Fibroblast of the aortic adventitia (primary cell): ENCODE measurements at regions not wholly inside any gene's neighbourhood (a gene's known extent, or its start where the extent isn't known, plus 50 kb on each side); places are given as distances from the start of the nearest gene placed in this dataset.
"Not testable (repeated sequence)": the region's sequence is repeated elsewhere in the genome, so short reads cannot be mapped to it uniquely, and the experiment has no call there.

ENCODE experiments used
- DNase-seq: peaks from one replicate; pipeline ENCODE4 v3.0.0-alpha.2; 2010; ENCODE audit warnings: low read depth
- H3K4me3 ChIP-seq: 2 replicates; pipeline ENCODE4 v1.5.1; 2011; ENCODE audit warnings: low read depth, mild to moderate bottlenecking, control low read depth, low read length, moderate library complexity
- CTCF ChIP-seq: IDR thresholded peaks from 2 replicates; pipeline ENCODE4 v1.5.1; 2011; ENCODE audit warnings: mild to moderate bottlenecking, low read length, control low read depth, inconsistent platforms; ENCODE audit not compliant: insufficient read depth

- TF ChIP-seq CTCF, result no peak
- H3K4me3 ChIP-seq, result no peak overlapping the region
- no peak for DNase-seq
Observed at GRCh38 chr17:16888413-16889087, 83.4 kb downstream of the TNFRSF13B start.

DNA sequence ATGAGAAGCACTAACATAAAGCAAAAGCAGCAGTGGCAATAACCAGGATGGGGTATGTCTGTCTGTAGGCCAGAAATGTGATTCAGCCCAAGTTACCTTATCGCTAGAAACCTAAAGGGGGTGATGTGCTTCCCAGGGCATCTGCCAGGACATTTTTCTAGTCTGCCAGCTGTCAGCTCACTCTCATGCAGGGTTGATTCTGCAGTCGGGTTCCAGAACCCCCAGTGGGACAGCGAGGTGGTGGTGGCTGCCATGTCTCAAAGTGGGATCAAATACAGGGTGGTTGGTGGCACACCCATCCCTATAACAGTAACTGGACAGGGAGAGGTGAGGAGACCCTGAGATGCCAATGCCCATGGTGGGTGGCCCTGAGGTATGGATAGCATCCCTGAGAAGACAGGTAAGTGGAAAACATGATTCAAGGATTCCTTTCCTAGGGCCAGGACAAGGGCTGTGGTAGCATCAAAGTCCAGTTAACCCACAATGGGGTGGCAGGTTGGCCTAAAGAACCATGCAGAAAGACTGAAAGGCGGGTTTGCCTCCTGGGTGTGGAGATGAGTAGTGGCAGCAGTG is 84.3 kb downstream of the TNFRSF13B start:
- no peak for TF ChIP-seq CTCF
- no peak overlapping the region for H3K4me3 ChIP-seq
- no peak for DNase-seq

GRCh38 chr17:16886655-16887322 is 85.1 kb downstream of the TNFRSF13B start:
- no peak for TF ChIP-seq CTCF
- no peak overlapping the region for H3K4me3 ChIP-seq
- DNase-seq, result no peak

GRCh38 chr17:16885204-16885603 is 86.7 kb downstream of the TNFRSF13B start:
- not testable (repeated sequence) for H3K4me3 ChIP-seq, DNase-seq

- not testable (repeated sequence) for H3K4me3 ChIP-seq, DNase-seq
Observed at GRCh38 chr17:16882926-16883265, 89.0 kb downstream of the TNFRSF13B start.

GRCh38 chr17:16882243-16882925 is 89.5 kb downstream of the TNFRSF13B start:
- DNase-seq, result no peak
- TF ChIP-seq CTCF, result no peak
- H3K4me3 ChIP-seq, result no peak overlapping the region

- no peak for TF ChIP-seq CTCF
- DNase-seq, result no peak
- no peak overlapping the region for H3K4me3 ChIP-seq
Observed at GRCh38 chr17:16881239-16881924, 90.5 kb downstream of the TNFRSF13B start.
